Natural killer cell (primary cell): ENCODE measurements at regions not wholly inside any gene's neighbourhood (a gene's known extent, or its start where the extent isn't known, plus 50 kb on each side); places are given as distances from the start of the nearest gene placed in this dataset.

Experiments used
- ATAC-seq, 3 donors: fragments of 150-1000 bp in 2 of 3; fragments of 200-7000 bp in 1 of 3; cut with Tn5 transposase; 1 replicate in 1 of 3; 2 replicates in 2 of 3; pipeline ENCODE4 v1.10.0; 2021; ENCODE audit warnings: mild to moderate bottlenecking in 2 of 3, moderate library complexity in 2 of 3
- DNase-seq, 2 donors: peaks; one replicate each; pipeline versions ENCODE4 v3.0.0 to v3.0.0-alpha.2; 2013 to 2021; ENCODE audit warnings: mixed read lengths in 1 of 2
- H3K27ac ChIP-seq: one replicate; pipeline ENCODE4 v1.5.1; 2013; ENCODE audit warnings: mild to moderate bottlenecking, low read length
- H3K27me3 ChIP-seq: one replicate; pipeline ENCODE4 v1.6.1; 2013; ENCODE audit warnings: low read length; ENCODE audit not compliant: control insufficient read depth, insufficient read depth
- H3K36me3 ChIP-seq: one replicate; pipeline ENCODE4 v1.6.1; 2013; ENCODE audit warnings: low read length; ENCODE audit not compliant: control insufficient read depth, insufficient read depth
- H3K4me1 ChIP-seq: one replicate; pipeline ENCODE4 v1.6.1; 2013; ENCODE audit warnings: low read length; ENCODE audit not compliant: control insufficient read depth, insufficient read depth
- H3K4me3 ChIP-seq: one replicate; pipeline ENCODE4 v1.5.1; 2013; ENCODE audit warnings: low read length
- H3K9me3 ChIP-seq: one replicate; pipeline ENCODE4 v1.6.1; 2013; ENCODE audit warnings: low read length; ENCODE audit not compliant: control insufficient read depth, insufficient read depth
- H3K27ac Mint-ChIP-seq, 2 donors: one replicate each; pipeline ENCODE4 v1.8.0; 2022; ENCODE audit warnings: mild to moderate bottlenecking in 2 of 2, mixed read lengths in 2 of 2, moderate library complexity in 1 of 2
- H3K27me3 Mint-ChIP-seq, 2 donors: one replicate each; pipeline ENCODE4 v1.8.0; 2022; ENCODE audit warnings: low read depth in 2 of 2, mixed read lengths in 2 of 2
- H3K36me3 Mint-ChIP-seq: one replicate; pipeline ENCODE4 v1.8.0; 2022; ENCODE audit warnings: mixed read lengths
- H3K4me1 Mint-ChIP-seq, 2 donors: one replicate each; pipeline ENCODE4 v1.8.0; 2022; ENCODE audit warnings: mixed read lengths in 2 of 2
- H3K4me3 Mint-ChIP-seq: one replicate; pipeline ENCODE4 v1.8.0; 2022; ENCODE audit warnings: mild to moderate bottlenecking, moderate library complexity, mixed read lengths
- H3K9me3 Mint-ChIP-seq, 2 donors: one replicate each; pipeline ENCODE4 v1.8.0; 2022; ENCODE audit warnings: mixed read lengths in 2 of 2
- CTCF ChIP-seq: fragments of 200-600 bp; IDR thresholded peaks from one replicate; pipeline ENCODE4 v1.8.0; 2022; ENCODE audit warnings: antibody characterized with exemption
- WGBS: methylation state at CpG from one replicate; pipeline ENCODE4 v1.1.7; 2013; ENCODE audit warnings: missing lambda C conversion rate; ENCODE audit not compliant: insufficient coverage; 5-methylcytosine and 5-hydroxymethylcytosine counted together
- intact Hi-C: fragments of 100-400 bp; cut with micrococcal nuclease; formaldehyde crosslinking; loops from one replicate; pipeline ENCODE4 v1.14.2; 2022

- ATAC-seq = no peak
Measured at GRCh38 chr10:108360187-108360586, 1195.7 kb upstream of the SORCS1 start.

GRCh38 chr10:108358912-108359311, 1194.4 kb upstream of the SORCS1 start:
- no peak overlapping the region for H3K27ac ChIP-seq
- Mint-ChIP-seq H3K9me3 (peaks cover 6 to 12% of the 10 kb centered on the region in 2 donors), H3K27me3 (no peaks in the 10 kb centered on the region), H3K4me3 (no peak overlapping the region), H3K36me3 (no peaks in the 10 kb centered on the region), H3K4me1 (no peaks in the 10 kb centered on the region), H3K27ac (no peak overlapping the region)
- H3K4me3 ChIP-seq = no peak overlapping the region
- no peaks in the 10 kb centered on the region for H3K27me3 ChIP-seq
- H3K4me1 ChIP-seq = no peaks in the 10 kb centered on the region
- no peaks in the 10 kb centered on the region for H3K9me3 ChIP-seq
- no peak for ATAC-seq
- intact Hi-C loops = no loop called here
- no peak for TF ChIP-seq CTCF
- no peaks in the 10 kb centered on the region for H3K36me3 ChIP-seq
- no peak for DNase-seq
- WGBS = 13% methylated on average over 2 of the region's 3 CpGs

More at GRCh38 chr10:108360187-108360586, 1195.7 kb upstream of the SORCS1 start:
- Histone ChIP-seq H3K9me3 (no peaks in the 10 kb centered on the region), H3K27me3 (no peaks in the 10 kb centered on the region), H3K4me1 (no peaks in the 10 kb centered on the region), H3K36me3 (no peaks in the 10 kb centered on the region), H3K27ac (no peak overlapping the region), H3K4me3 (no peak overlapping the region)
- Mint-ChIP-seq H3K9me3 (peaks cover 6 to 12% of the 10 kb centered on the region in 2 donors), H3K4me1 (no peaks in the 10 kb centered on the region), H3K27ac (no peak overlapping the region), H3K4me3 (no peak overlapping the region), H3K36me3 (no peaks in the 10 kb centered on the region), H3K27me3 (no peaks in the 10 kb centered on the region)
- DNase-seq = no peak
- 43% methylated on average over 2 of the region's 2 CpGs for WGBS
- intact Hi-C loops = no loop called here
- TF ChIP-seq CTCF = no peak

GRCh38 chr10:108352771-108353170, 1188.3 kb upstream of the SORCS1 start:
- no peaks in the 10 kb centered on the region for H3K27me3 Mint-ChIP-seq
- no peak overlapping the region for H3K4me3 Mint-ChIP-seq
- no peak overlapping the region for H3K4me3 ChIP-seq
- H3K4me1 Mint-ChIP-seq = no peaks in the 10 kb centered on the region
- H3K4me1 ChIP-seq = no peaks in the 10 kb centered on the region
- H3K9me3 Mint-ChIP-seq = peaks cover 4 to 9% of the 10 kb centered on the region in 2 donors
- no CpG with 5 or more reads among the region's 2 CpGs for WGBS
- no peaks in the 10 kb centered on the region for H3K27me3 ChIP-seq
- no peak overlapping the region for H3K27ac Mint-ChIP-seq
- no peaks in the 10 kb centered on the region for H3K36me3 Mint-ChIP-seq
- TF ChIP-seq CTCF = no peak
- H3K9me3 ChIP-seq = no peaks in the 10 kb centered on the region
- H3K27ac ChIP-seq = no peak overlapping the region
- DNase-seq (no peak), ATAC-seq (no peak)
- no peaks in the 10 kb centered on the region for H3K36me3 ChIP-seq
- intact Hi-C loops = no loop called here

GRCh38 chr10:108348215-108348614, 1183.7 kb upstream of the SORCS1 start:
- Histone ChIP-seq H3K36me3 (no peaks in the 10 kb centered on the region), H3K27ac (no peak overlapping the region), H3K27me3 (no peaks in the 10 kb centered on the region), H3K4me3 (no peak overlapping the region), H3K9me3 (no peaks in the 10 kb centered on the region), H3K4me1 (no peaks in the 10 kb centered on the region)
- intact Hi-C loops = no loop called here
- DNase-seq (no peak), ATAC-seq (no peak)
- no peaks in the 10 kb centered on the region for H3K36me3 Mint-ChIP-seq
- H3K9me3 Mint-ChIP-seq = peaks cover 13 to 14% of the 10 kb centered on the region in 2 donors
- no peaks in the 10 kb centered on the region for H3K4me1 Mint-ChIP-seq
- H3K4me3 Mint-ChIP-seq = no peak overlapping the region
- H3K27me3 Mint-ChIP-seq = no peaks in the 10 kb centered on the region
- TF ChIP-seq CTCF = no peak
- H3K27ac Mint-ChIP-seq = no peak overlapping the region
- 50% methylated on average over 1 of the region's 2 CpGs for WGBS
